ENCODE measurements at regions not wholly inside any gene's neighbourhood (a gene's known extent, or its start where the extent isn't known, plus 50 kb on each side); places are given as distances from the start of the nearest gene placed in this dataset.

DNA sequence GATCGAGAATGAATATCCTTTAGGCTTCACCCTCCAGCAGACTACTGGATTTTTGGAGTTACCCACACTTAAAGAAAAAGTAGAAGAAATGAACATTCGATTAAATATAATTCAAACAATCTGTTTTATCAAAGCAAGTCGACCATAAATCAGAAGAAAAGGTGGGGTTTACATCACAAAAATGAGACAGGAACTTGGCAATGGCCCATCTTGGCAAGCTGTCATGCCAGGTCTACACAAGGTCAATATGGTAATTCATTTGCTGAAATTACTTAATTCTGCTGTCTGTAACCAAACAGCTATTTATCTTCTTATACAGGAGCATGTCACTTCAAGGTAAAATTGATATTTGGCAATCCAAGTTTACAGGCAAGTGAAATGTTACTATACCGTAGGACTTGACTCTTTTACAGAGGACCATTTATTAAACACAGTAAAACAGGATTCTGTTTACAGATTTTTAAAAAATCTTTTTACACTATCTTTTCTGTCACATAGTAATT is 640.6 kb upstream of the NRP1 start:
- TF ChIP-seq EZH2 (IDR thresholded peaks at IDR 0.05; ENCODE audit: low read depth, low read length, severe bottlenecking) = no peak
- TF ChIP-seq, protein P1, sequence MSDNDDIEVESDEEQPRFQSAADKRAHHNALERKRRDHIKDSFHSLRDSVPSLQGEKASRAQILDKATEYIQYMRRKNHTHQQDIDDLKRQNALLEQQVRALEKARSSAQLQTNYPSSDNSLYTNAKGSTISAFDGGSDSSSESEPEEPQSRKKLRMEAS (IDR thresholded peaks at IDR 0.05) = no peak
- TF ChIP-seq GTF2F1 (IDR thresholded peaks at IDR 0.05; ENCODE audit: borderline replicate concordance, low read depth, low read length) = no peak
- no peak for TF ChIP-seq POLR2A (IDR thresholded peaks at IDR 0.05; ENCODE audit: control extremely low read depth in 1 of 2, low read depth in 2 of 2, low read length in 2 of 2)
- TF ChIP-seq TEAD4 (IDR thresholded peaks at IDR 0.05; ENCODE audit: low read depth, low read length) = no peak
- TF ChIP-seq POLR2AphosphoS5 (IDR thresholded peaks at IDR 0.05; ENCODE audit: low read depth, low read length) = no peak
- TF ChIP-seq, protein P2, sequence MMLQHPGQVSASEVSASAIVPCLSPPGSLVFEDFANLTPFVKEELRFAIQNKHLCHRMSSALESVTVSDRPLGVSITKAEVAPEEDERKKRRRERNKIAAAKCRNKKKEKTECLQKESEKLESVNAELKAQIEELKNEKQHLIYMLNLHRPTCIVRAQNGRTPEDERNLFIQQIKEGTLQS (IDR thresholded peaks at IDR 0.05; ENCODE audit: insufficient read depth, low read depth, low read length) = no peak
- TF ChIP-seq RNF2 (IDR thresholded peaks at IDR 0.05; ENCODE audit: borderline replicate concordance, low read depth, low read length, missing control alignments, poor library complexity, severe bottlenecking) = no peak
- TF ChIP-seq CHD2 (IDR thresholded peaks at IDR 0.05; ENCODE audit: low read length) = no peak
- no peak for TF ChIP-seq SP4 (IDR thresholded peaks at IDR 0.05; ENCODE audit: low read length)
- no peak for TF ChIP-seq RBBP5 (IDR thresholded peaks at IDR 0.05; ENCODE audit: borderline replicate concordance, low read depth, low read length)

All from H1 (cell line).